ENCODE measurements at regions not wholly inside any gene's neighbourhood (a gene's known extent, or its start where the extent isn't known, plus 50 kb on each side); places are given as distances from the start of the nearest gene placed in this dataset.
"Not testable (repeated sequence)": the region's sequence is repeated elsewhere in the genome, so short reads cannot be mapped to it uniquely, and the experiment has no call there.

DNA sequence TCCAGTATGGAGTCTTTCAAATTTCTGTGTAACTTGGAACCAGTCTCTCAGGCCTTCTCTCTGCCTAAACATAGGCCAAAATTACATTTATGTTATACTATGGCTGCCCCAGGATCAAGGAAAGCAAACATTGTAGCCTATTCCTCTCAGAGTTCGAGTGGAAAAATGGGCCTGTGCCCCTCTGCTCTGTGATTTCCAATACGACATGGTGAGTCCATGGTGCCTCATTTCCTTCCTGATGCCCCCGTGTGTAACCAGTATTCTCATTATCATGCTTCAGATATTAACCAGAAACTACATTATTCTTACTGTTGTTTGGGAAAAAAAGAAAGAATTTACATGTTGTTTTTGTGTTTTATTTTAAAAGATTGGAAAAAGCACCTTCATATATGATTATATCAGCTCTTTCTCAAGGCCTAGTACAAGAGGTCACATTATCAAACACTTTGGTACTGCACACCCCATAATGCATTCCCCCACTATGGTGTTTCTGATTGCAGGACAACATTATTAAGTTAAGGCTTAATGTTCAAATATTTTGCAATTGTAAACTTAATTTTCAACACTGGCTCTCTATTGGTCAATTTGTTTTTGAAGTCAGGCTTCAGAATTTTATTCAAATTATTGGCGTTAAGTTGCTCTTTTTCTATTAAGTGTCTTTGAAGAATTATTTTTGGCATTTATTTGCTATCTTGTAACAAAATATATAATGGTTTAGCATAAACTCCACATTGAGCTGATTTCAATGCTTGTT lies 151.8 kb upstream of the SLC27A6 start:
- DNase-seq: no peak

DNA sequence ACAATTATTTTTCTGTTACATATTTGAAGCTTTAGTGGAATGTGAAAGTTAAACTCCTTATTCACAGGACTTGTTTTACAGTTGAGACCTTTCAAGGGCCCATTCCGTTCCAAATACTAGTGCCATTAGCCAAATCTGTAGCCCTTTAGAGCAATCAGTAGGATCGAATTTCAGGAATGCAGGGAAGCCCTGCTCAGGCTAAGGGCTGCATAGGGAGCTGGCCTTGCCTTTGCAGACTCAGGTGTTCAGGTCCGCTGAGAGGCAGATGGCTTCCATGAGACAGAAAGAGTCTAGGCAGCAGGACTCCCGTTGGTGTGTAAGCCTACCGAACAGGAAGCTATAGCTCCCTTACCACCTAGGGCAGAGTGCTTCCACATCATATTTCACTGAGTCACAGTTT lies 150.1 kb upstream of the SLC27A6 start:
- DNase-seq: no peak

DNA sequence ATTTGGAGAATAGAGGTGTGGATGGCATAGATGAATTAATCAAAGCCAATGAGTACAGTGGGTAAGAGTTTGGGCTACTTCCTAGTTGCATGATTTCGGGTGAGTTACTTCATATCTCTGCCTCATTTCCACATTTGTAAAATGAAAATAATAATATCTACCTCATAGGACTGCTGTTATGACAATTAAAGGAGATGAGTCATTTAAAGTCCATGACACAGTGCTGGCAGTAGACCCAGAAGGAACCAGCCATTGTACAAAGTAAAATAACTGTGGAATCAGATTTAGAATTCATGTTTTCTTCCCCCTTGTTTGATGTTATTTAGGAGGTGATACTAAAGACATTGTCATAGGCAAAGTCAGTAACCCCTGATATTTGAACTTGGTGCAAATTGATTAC lies 139.5 kb upstream of the SLC27A6 start:
- no peak for DNase-seq

DNA sequence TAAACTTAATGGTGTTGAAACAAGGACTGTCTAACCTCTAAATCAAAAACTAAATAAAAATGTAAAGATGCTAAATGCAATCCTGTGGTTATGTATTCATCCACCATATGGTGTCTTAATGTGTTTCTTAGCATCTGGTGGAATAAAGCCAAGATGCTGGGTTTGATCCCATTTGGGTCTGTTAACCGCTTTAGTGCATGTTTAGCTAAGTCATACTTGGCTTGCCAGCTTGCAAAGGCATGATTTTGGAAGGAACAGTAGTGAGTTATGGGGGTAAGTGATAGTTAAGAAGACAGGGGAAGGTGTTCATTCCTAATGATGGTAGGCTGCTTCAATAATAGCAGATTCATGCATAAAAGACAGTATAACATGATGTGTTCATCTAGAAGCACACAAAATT lies 139.0 kb upstream of the SLC27A6 start:
- DNase-seq: no peak

DNA sequence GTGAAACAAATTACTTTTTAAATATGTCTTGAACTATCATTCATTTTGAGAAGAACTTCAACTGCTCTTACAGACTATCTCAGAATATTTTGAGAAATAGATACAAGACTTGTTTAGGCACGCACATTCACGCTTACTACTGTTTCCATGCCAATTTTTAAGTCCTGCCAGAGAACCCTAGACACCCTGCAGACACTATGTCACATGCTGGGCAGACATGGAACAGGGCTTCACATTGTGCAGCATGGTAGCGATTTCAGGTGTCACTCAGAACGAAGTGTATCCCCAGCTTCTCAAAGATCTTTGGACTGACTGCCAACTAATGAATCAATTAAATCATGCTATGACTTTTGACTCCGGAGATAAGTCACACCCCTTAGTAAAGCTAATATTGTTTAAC lies 128.7 kb upstream of the SLC27A6 start:
- no peak for DNase-seq

DNA sequence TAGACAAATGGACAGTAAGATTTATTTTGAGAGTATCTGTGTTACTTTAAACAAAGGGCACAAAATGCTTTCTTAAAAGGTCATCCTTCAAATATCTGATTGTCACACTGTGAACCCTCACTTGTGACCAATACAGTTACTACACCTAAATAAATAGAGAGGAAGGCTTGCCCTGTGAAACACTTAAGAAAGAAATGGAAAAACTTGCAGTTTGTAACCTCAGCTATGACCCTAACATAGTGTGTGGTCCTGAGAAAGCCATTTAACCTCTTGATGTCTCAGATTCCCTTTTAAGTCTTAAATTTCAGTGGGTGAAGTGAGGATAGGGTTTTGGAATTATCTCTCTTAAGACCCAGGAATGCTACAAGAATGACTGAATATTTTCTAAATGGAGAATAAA lies 126.7 kb upstream of the SLC27A6 start:
- no peak for DNase-seq

DNA sequence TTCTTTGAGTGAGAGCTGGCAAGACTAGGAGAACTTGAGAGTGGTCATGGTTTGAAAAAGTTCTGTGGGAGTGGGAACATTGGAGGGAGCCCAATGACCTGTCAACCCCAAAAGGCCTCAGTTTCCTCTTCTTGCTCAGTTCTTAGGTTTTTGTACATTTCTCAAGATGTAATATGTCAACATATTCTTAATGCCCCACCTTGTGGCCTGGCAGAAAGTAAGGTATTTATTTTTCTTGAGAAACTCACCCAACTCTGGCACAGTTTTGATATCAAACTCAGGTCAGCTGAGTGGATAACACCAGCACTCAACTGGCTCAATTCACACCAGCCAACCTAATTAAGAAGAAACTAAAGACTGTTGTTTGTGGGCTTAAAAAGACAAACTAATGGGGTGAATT lies 123.0 kb upstream of the SLC27A6 start:
- DNase-seq: no peak

DNA sequence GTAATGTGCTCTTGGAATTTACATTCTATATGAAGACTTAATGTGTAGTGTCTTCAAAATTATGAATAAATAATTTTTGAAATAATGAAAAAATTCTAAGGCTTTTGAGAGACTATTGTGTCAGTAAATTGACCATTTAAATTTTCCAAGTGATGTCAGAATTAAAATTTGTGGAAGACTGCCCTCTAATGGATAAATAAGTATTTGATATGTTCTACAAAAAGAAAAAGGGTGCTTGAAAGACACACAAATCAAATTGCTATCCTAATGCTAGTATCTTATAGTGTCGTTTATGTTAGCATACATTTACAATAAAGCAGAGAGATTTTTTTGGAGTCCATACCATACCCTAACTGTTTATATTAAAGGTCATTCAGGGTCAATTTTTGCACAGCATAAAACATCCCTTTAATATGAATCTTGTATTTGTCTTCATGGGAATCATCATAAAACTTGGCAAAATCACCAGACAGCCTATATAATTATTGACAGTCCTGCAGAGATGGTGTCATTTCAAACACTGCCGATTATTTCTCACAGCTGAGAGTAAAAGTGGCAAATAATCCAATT lies 120.8 kb upstream of the SLC27A6 start:
- no peak for DNase-seq

DNA sequence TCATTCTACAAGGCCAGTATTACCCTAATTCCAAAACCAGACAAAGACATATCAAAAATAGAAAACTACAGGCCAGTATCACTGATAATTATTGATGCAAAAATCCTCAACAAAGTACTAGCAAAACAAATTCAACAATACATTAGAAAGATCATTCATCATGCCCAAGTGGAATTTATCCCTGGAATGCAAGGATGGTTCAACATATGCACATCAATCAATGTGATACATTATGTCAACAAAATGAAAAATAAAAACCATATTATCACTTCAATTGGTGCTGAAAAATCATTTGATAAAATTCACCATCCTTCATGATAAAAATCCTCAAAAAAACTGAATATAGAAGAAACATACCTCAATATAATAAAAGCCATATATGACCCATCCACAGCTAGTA lies 115.2 kb upstream of the SLC27A6 start:
- no peak for DNase-seq

DNA sequence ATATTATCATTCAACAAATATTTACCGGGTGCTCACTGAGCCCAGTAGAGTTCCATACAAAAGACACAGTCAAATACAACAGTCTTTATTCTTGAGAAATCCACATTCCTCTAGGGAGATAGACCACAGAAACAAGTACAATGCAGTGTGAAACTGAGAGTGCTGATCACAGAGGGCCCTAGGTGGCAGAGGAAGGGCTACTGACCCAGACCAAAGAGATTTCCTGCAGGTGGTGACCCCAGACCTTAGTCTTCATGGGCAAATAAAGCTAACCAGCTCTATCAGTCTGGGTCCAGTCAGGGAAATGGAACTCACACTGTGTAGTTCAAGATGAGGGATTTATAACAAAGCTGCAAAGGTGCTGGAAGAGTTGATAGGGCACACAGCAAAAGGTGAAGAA lies 110.4 kb upstream of the SLC27A6 start:
- DNase-seq: no peak

DNA sequence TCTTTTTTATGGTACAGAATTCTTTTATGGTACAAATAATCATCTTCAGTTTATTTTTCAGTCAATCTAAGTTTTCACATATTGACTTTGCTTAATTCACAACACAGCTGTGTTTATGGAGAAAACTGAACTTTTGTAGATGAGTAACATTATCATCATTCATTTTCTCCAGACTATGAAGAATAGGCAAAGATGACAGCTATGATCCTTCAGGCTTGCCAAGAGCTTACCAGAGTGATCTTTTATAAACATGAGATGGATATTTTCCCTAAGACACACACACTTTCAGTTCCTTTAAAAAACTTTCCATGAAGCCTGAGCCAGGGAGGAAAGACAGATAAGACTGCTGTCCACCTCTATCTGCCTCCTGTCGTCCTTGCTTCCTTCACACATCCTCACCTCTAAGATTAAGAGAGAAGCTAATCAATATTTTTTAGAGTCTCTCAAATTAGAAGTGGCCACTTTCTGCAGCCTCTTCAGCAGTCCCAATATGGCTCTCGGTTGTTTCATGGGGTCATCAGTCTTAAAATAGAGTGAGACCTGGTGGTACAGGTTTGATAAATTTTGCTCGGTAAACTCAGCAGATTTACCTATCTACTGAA lies 108.1 kb upstream of the SLC27A6 start:
- DNase-seq: no peak

DNA sequence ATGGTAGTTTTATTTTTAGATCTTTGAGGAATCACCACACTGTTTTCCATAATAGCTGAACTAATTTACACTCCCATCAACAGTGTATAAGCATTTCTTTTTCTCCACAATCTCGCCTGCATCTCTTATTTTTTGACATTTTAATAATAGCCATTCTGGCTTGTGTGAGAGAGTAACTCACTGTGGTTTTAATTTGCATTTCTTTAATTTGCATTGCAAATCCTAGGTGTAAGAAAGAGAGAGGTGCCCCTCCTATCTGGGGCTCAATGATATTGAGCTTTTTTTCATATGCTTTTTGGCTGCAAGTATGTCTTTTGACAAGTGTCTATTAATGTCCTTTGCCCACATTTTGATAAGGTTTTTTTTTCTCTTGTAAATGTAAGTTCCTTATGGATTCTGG lies 106.3 kb upstream of the SLC27A6 start:
- no peak for DNase-seq

DNA sequence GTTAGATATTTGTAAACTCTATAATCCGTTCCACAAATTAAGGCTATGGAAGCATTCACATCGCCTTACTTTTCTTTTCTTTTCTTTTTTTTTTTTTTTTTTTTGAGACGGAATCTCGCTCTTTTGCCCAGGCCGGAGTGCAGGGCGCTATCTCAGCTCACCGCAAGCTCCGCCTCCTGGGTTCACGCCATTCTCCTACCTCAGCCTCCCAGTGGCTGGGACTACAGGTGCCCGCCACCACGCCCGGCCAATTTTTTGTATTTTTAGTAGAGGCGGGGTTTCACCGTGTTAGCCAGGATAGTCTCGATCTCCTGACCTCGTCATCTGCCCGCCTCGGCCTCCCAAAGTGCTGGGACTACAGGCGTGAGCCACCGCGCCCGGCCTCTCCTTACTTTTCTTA lies 104.1 kb upstream of the SLC27A6 start:
- not testable (repeated sequence) for DNase-seq

DNA sequence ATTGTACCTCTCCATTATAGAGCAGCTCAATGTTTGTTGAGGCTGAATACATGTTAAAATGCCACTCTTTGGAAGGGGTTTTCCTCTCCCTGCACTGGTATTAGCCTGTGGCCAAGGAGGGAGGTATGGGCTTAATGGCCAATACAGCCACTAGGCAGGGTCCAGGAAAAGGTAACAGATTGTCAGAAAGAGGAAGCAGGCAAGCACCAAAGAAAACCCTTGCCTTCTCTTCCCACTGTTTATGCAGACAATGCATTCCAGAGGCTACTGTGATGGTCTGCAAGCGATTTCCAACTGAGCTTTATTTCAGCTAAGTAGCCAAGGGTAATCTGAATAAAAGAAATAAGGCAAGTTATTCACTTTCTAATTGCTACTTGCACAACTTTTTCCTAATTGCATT lies 95.3 kb upstream of the SLC27A6 start:
- no peak for DNase-seq

DNA sequence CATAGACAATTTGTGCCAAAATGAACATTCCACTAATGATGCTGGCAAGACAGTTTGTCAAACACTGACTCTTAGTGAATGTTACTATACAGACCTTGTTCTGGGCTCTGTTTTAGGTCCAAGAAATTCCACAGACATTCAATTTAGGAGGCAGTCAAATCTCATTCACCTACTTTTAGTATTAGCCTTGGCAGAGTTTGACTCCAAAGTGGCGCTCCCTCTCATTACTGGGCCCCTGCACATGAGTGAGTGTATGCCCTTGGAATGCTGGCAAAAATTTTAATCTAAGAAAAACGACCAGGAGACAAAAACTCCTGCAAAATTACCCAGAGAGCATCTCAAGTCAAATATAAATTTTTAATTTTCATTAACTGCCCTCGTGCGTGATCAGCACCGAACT lies 94.9 kb upstream of the SLC27A6 start:
- no peak for DNase-seq

DNA sequence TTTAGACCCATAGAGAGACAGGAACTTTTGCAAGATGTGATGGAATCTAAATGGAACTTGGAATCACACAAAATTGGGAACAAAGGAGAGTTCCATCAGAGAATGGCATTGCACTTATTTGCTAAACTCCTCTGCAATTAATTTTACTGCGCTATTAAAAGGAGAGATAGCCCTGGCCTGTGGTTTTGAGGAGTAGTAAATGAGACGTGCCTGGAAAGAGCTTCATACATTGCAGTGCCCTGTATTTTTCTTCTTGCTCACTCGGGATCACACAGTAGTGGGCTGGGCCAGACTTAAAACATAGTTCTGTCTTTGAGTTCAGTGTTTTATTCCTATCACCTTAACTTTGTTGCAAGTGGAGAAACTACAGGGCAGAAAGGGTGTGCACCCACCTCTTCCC lies 94.4 kb upstream of the SLC27A6 start:
- DNase-seq: no peak

DNA sequence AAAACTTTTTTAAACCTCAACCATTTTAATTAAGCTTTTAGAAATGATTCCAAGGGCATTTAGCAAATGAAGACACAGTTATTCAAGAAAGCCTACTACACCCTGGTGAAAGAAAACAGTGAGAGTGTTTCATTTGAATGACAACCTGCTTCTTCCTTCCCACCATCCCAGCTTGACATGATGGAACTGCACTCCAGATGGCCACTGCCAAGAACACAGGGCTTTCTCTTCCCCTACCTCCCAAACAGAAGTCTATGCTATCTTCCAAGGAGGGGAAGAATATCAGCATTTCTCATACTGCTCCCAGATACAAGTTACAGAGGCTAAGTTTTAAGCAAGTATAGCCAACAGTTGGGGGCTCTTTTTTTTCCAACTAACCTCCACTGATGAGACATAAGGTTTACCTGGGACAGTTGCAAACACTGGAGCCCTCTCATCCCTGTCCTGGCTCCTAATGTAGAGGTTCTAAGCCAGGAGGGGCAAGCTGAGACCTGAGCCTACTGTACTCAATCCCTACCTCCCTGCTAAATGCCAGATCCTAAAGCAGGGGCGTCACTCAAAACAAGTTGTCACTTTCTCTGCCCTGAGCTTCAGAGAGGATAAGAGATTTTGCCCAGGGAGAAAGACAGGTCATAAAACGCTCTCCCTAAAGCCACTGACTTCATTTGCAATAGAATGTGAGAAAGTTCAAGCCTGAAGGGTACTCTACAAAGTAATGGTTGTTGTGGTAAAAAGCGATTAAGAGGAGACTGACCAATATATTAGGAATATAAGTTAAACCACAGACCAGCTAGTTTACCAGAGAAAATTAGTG lies 88.5 kb upstream of the SLC27A6 start:
- no peak for DNase-seq

DNA sequence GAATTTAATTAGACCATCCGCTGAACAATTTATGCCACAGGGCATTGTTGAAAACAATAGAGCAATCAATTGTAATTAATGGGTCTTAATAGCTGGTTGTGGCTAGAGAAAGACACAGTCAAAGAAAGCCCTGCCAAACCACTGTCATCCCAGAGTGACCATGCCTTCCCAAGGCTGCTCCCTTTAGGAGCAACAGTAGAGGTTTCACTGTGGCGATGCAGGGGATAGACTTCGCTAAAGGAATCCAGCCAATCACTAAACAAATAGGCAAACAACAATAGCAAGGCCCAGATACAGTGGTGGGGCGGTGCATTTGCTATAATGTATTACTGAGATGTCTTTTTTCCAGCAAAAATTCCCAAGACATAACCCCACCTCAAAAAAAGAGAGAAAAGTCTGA lies 87.8 kb upstream of the SLC27A6 start:
- DNase-seq: no peak

DNA sequence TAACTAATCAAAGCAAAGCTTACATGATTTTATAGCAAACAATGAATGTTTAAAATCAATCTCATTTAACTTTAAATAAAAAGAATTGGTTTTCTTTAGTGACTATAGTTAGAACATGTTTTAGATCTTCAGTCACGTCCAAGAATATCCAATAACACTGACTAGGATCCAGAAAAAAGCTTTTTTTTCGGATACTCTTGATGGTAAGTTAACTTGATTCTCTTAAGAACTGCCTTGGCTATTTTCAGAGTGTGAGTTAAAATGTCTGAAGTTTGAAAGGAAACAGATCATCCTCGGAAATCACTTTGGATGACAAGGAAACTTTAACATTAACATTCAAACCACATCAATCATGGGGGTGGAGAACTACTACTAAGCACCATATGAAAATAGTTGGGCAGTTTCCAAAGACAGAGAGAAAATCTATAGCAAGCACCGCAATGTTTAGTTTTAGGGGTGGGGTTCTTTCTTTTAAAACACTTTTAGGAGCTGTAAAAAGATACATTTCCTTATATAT lies 83.7 kb upstream of the SLC27A6 start:
- no peak for DNase-seq

DNA sequence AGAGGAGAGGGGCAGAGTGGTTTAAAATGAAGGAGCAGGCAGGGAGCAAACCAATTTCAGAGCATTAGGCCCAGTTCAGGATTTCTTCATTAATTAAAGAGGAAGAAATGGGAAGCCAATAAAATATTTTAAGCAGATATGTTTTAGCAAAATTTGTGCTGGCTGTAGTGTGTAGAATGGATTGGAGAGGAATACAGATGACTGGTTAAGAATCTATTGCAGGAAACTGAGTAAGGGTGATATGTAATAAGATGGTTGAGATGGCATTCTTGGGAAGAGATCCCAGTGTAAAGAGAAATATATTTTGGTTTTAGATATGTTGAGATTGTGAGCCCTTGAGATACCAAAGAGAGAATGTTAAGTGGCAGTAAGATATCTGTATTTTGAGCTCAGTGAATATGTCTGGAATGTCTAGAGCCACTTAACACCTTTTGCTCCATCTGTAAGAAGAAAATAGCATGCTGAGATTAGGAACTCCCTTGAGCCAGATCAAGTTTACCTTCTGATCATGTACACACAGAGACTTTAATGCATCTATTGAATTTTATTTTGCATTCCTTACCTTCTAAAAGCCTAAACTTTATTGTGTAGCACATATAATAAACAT lies 79.5 kb upstream of the SLC27A6 start:
- DNase-seq: no peak

DNA sequence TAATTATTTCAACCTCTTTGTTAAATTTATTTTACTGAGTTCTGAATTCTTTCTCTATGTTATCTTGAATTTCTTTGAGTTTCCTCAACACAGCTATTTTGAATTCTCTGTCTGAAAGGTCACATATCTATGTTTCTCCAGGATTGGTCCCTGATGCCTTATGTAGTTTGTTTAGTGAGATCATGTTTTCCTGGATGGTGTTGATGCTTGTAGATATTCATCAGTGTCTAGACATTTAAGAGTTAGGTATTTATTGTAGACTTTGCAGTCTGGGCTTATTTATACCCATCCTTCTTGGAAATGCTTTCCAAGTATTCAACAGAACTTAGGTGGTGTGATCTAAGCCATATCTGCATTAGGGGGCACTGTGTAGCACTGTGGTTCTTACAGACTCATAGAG lies 70.2 kb upstream of the SLC27A6 start:
- no peak for DNase-seq

DNA sequence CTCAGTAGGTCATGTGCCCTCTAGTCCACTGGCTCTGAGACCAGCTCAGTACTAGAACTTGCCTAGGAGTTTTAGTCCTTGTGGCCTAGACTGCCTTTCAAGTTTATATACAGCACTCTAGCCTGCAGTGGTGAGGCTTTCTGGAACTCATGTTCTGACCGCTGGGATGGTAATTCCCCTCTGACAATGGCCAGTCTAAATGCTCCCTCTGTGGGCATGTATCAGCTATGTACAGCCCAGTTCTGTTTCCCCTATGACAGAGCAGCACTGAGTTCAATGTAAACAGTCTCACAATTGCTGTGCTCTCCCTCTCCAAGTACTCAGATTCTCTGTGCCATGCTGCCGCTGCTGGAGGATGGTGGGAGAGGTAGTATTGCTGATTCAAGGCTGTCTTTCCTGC lies 68.6 kb upstream of the SLC27A6 start:
- DNase-seq: no peak

DNA sequence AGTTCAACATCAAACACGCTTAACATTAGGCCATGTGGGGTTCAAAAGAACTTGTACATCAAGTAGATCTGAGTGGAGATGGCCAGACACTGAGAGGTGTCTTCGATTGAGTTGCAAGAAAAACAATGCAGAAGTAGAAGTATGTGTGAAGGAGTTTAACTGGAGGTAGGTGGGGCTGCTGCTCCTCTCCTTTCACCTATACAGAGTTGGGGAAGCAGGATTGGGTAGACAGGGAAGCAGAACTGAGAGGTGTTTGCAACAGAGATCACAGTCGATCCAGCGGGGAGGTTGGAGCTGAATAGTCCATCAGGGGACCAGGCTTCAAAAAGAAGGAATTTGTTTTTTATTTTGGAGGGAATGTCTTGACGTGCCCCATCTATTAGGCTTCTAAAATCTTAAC lies 61.7 kb upstream of the SLC27A6 start:
- DNase-seq: no peak

Data from CD4-positive, alpha-beta T cell treated with Interleukin-12 subunit alpha and Interleukin-12 subunit beta, for 1 hour (primary cell).